ENCODE measurements at regions not wholly inside any gene's neighbourhood (a gene's known extent, or its start where the extent isn't known, plus 50 kb on each side); places are given as distances from the start of the nearest gene placed in this dataset.

GRCh38 chr3:64299206-64299605, 73.9 kb upstream of the PRICKLE2 start:
- TF ChIP-seq, protein P1, sequence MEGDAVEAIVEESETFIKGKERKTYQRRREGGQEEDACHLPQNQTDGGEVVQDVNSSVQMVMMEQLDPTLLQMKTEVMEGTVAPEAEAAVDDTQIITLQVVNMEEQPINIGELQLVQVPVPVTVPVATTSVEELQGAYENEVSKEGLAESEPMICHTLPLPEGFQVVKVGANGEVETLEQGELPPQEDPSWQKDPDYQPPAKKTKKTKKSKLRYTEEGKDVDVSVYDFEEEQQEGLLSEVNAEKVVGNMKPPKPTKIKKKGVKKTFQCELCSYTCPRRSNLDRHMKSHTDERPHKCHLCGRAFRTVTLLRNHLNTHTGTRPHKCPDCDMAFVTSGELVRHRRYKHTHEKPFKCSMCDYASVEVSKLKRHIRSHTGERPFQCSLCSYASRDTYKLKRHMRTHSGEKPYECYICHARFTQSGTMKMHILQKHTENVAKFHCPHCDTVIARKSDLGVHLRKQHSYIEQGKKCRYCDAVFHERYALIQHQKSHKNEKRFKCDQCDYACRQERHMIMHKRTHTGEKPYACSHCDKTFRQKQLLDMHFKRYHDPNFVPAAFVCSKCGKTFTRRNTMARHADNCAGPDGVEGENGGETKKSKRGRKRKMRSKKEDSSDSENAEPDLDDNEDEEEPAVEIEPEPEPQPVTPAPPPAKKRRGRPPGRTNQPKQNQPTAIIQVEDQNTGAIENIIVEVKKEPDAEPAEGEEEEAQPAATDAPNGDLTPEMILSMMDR (IDR thresholded peaks at IDR 0.05) = no peak
- no peak for TF ChIP-seq POLR2A (IDR thresholded peaks at IDR 0.05)
